Gastrocnemius medialis (tissue), 4 donors: ENCODE measurements at regions not wholly inside any gene's neighbourhood (a gene's known extent, or its start where the extent isn't known, plus 50 kb on each side); places are given as distances from the start of the nearest gene placed in this dataset.

Experiments
- ATAC-seq, 2 donors: fragments of 150-250 bp; one replicate each; pipeline ENCODE4 v1.9.1; 2016
- DNase-seq, 2 donors: peaks; one replicate each; pipeline ENCODE4 v3.0.0-alpha.2; 2019
- H3K27ac ChIP-seq, 4 donors: fragments of 200-600 bp; sonication (generic); 1 replicate in 1 of 4; 2 replicates in 3 of 4; pipeline ENCODE4 v1.5.1; 2016 to 2018; ENCODE audit warnings: mild to moderate bottlenecking in 2 of 4, moderate library complexity in 1 of 4
- H3K27me3 ChIP-seq, 3 donors: fragments of 200-600 bp; sonication (generic) in 2 of 3; 1 replicate in 1 of 3; 2 replicates in 2 of 3; pipeline versions ENCODE4 v1.5.1 to v1.6.0; 2016 to 2019; ENCODE audit warnings: mild to moderate bottlenecking in 1 of 3, moderate library complexity in 1 of 3
- H3K36me3 ChIP-seq, 2 donors: fragments of 200-600 bp; sonication (generic) in 1 of 2; one replicate each; pipeline ENCODE4 v1.5.1; 2017 to 2018
- H3K4me1 ChIP-seq, 2 donors: fragments of 200-600 bp; sonication (generic) in 1 of 2; one replicate each; pipeline ENCODE4 v1.5.1; 2016 to 2017; ENCODE audit warnings: mild to moderate bottlenecking in 2 of 2
- H3K4me3 ChIP-seq, 4 donors: fragments of 200-600 bp; sonication (generic) in 3 of 4; 1 replicate in 1 of 4; 2 replicates in 3 of 4; pipeline ENCODE4 v1.5.1; 2016 to 2019; ENCODE audit warnings: mild to moderate bottlenecking in 2 of 4
- H3K9me3 ChIP-seq, 3 donors: fragments of 200-600 bp; sonication (generic) in 2 of 3; 1 replicate in 1 of 3; 2 replicates in 2 of 3; pipeline ENCODE4 v1.5.1; 2016 to 2019
- CTCF ChIP-seq, 5 experiments: fragments of 450-650 bp in 3 of 5; fragments of 200-600 bp in 2 of 5; sonication (generic) in 2 of 5; IDR thresholded peaks in 4 of 5; conservative IDR thresholded peaks in 1 of 5; 1 replicate in 4 of 5; 2 replicates in 1 of 5; pipeline ENCODE4 v1.5.1; 2016 to 2019; ENCODE audit warnings: antibody characterized with exemption in 5 of 5, mild to moderate bottlenecking in 3 of 5, moderate library complexity in 3 of 5
- POLR2A ChIP-seq, 2 donors: fragments of 450-650 bp; IDR thresholded peaks; one replicate each; pipeline ENCODE4 v1.6.1; 2017; ENCODE audit warnings: antibody characterized with exemption in 2 of 2, mild to moderate bottlenecking in 2 of 2, moderate library complexity in 2 of 2
- in situ Hi-C, 4 donors: fragments of 200-750 bp; cut with MboI; loops; one replicate each; pipeline versions ENCODE4 v1.15.0 to v1.8.0; 2017; ENCODE audit warnings: low sequenced_read_pairs in 4 of 4
- intact Hi-C: fragments of 100-400 bp; cut with DNase I; formaldehyde crosslinking; loops from one replicate; pipeline ENCODE4 v1.15.1; 2023; ENCODE audit warnings: low total_unique reads
- microRNA-seq, 2 donors: library from miRNA; unstranded; fragments of <30 nt; microRNA quantifications; one replicate each; pipeline ENCODE4, GENCODE V29; 2016; ENCODE audit warnings: borderline replicate concordance in 2 of 2

- Histone ChIP-seq H3K27me3 (no peaks in the 10 kb centered on the region), H3K4me1 (peaks cover 0 to 5% of the 10 kb centered on the region in 2 donors), H3K9me3 (peaks cover 0 to 3% (median 0%) of the 10 kb centered on the region in 3 donors), H3K36me3 (no peaks in the 10 kb centered on the region), H3K4me3 (no peak overlapping the region), H3K27ac (no peak overlapping the region)
- ATAC-seq (no peak), DNase-seq (no peak)
- TF ChIP-seq CTCF (IDR thresholded peaks at IDR 0.05 in 4 of 5, conservative IDR thresholded peaks at IDR 0.05 in 1 of 5) (no peak), POLR2A (IDR thresholded peaks at IDR 0.05) (no peak)
- intact Hi-C loops (no loop called here), in situ Hi-C loops (no loop called here)
Measured at GRCh38 chr2:12666445-12666844, 50.3 kb upstream of the TRIB2 start.

Small RNA genes lying in the stretch of these regions (microRNA-seq; reads per million reads assigned to microRNA genes)
- 0 reads per million in 2 donors for gene MIR3681
